ENCODE measurements at regions not wholly inside any gene's neighbourhood (a gene's known extent, or its start where the extent isn't known, plus 50 kb on each side); places are given as distances from the start of the nearest gene placed in this dataset.

DNA sequence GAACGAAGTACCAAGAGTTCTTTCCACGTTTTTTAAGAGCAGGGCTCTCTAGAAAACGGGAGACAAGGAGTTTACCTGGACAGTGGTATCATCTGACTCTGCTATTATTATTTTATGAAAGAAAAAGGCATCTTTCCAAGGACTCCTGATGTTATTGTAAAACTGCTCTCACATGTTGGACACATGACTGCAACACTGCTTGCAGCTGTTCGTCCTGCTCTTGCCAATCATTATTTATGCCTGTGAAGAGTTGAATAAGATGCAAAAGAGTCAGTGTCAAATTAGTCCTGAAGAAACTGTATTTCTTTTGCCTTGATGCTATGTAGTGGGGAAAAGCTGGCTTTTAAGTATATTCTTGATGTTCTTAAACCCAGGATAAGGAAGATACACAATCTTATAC is 284.5 kb upstream of the PTGER4 start:
- no peaks in the 10 kb centered on the region for H3K27me3 ChIP-seq (ENCODE audit: control insufficient read depth, insufficient read depth, low read length)
- H3K27ac ChIP-seq (ENCODE audit: low read depth in 2 of 2, low read length in 2 of 2): no peak overlapping the region
- FAIRE-seq (no peak), DNase-seq (no peak)
- H3K9ac ChIP-seq (ENCODE audit: low read length in 3 of 3): no peak overlapping the region
- H3K4me3 ChIP-seq (ENCODE audit: low read length in 3 of 3): no peak overlapping the region
- H3K9me3 ChIP-seq (ENCODE audit: control insufficient read depth in 2 of 3, insufficient read depth in 1 of 3, low read length in 3 of 3): no peaks in the 10 kb centered on the region
- H3K36me3 ChIP-seq (ENCODE audit: control insufficient read depth in 2 of 3, insufficient read depth in 3 of 3, low read length in 3 of 3): no peaks in the 10 kb centered on the region
- intact Hi-C loops (cut with DNase I): no loop called here
- TF ChIP-seq CTCF (IDR thresholded peaks at IDR 0.05; ENCODE audit: borderline replicate concordance, extremely low read depth, insufficient read depth): no peak
- H3K4me1 ChIP-seq (ENCODE audit: control insufficient read depth in 2 of 3, insufficient read depth in 2 of 3, low read depth in 1 of 3, low read length in 3 of 3): no peaks in the 10 kb centered on the region

- FAIRE-seq (no peak), DNase-seq (no peak)
- intact Hi-C loops (cut with DNase I): no loop called here
- no peak overlapping the region for H3K9ac ChIP-seq (ENCODE audit: low read length in 3 of 3)
- no peak for TF ChIP-seq CTCF (IDR thresholded peaks at IDR 0.05; ENCODE audit: borderline replicate concordance, extremely low read depth, insufficient read depth)
- H3K36me3 ChIP-seq (ENCODE audit: control insufficient read depth in 2 of 3, insufficient read depth in 3 of 3, low read length in 3 of 3): no peaks in the 10 kb centered on the region
- no peaks in the 10 kb centered on the region for H3K9me3 ChIP-seq (ENCODE audit: control insufficient read depth in 2 of 3, insufficient read depth in 1 of 3, low read length in 3 of 3)
- H3K27ac ChIP-seq (ENCODE audit: low read depth in 2 of 2, low read length in 2 of 2): no peak overlapping the region
- no peaks in the 10 kb centered on the region for H3K27me3 ChIP-seq (ENCODE audit: control insufficient read depth, insufficient read depth, low read length)
- H3K4me1 ChIP-seq (ENCODE audit: control insufficient read depth in 2 of 3, insufficient read depth in 2 of 3, low read depth in 1 of 3, low read length in 3 of 3): no peaks in the 10 kb centered on the region
- H3K4me3 ChIP-seq (ENCODE audit: low read length in 3 of 3): no peak overlapping the region
Observed at GRCh38 chr5:40394698-40395097, 285.0 kb upstream of the PTGER4 start.

DNA sequence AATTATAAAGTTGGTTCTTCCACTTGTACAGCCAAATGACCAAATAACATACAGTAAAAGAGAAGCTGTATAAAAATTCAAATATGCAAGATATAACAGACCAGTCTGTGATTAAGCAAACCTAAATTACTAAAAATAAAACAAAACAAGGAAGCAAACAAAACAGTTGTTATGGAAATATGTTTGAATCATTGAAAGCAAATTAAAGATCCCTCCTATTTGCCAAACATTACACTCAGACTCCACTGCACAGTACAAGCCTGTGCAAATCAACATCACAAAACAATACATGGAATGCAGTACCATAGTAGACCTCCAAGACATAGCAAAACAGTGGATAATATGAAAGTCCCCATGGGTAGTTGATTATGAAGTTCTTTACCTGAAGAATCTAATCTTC is 288.1 kb upstream of the PTGER4 start:
- no peak for DNase-seq
- FAIRE-seq: no peak
- Histone ChIP-seq H3K9me3 (ENCODE audit: control insufficient read depth in 2 of 3, insufficient read depth in 1 of 3, low read length in 3 of 3) (no peaks in the 10 kb centered on the region), H3K4me1 (ENCODE audit: control insufficient read depth in 2 of 3, insufficient read depth in 2 of 3, low read depth in 1 of 3, low read length in 3 of 3) (no peaks in the 10 kb centered on the region), H3K9ac (ENCODE audit: low read length in 3 of 3) (no peak overlapping the region), H3K4me3 (ENCODE audit: low read length in 3 of 3) (no peak overlapping the region), H3K27me3 (ENCODE audit: control insufficient read depth, insufficient read depth, low read length) (no peaks in the 10 kb centered on the region), H3K27ac (ENCODE audit: low read depth in 2 of 2, low read length in 2 of 2) (no peak overlapping the region), H3K36me3 (ENCODE audit: control insufficient read depth in 2 of 3, insufficient read depth in 3 of 3, low read length in 3 of 3) (no peaks in the 10 kb centered on the region)
- intact Hi-C loops (cut with DNase I): no loop called here
- no peak for TF ChIP-seq CTCF (IDR thresholded peaks at IDR 0.05; ENCODE audit: borderline replicate concordance, extremely low read depth, insufficient read depth)
